CD4-positive, alpha-beta T cell (primary cell): ENCODE measurements at regions not wholly inside any gene's neighbourhood (a gene's known extent, or its start where the extent isn't known, plus 50 kb on each side); places are given as distances from the start of the nearest gene placed in this dataset.

Experiments
- ATAC-seq: fragments of 200-7000 bp; cut with Tn5 transposase; one replicate; pipeline ENCODE4 v1.10.0; 2022; ENCODE audit warnings: mild to moderate bottlenecking; ENCODE audit not compliant: poor library complexity
- CTCF ChIA-PET: fragments of 350-600 bp; sonication (Branson Sonifier 250); formaldehyde crosslinking; loops from one replicate; lab custom pipeline; 2021; ENCODE audit warnings: antibody characterized with exemption, inconsistent platforms; lab: Charles Lee
- POLR2A ChIA-PET: fragments of 350-600 bp; sonication (Branson Sonifier 250); formaldehyde crosslinking; loops from one replicate; lab custom pipeline; 2021; ENCODE audit warnings: antibody characterized with exemption, inconsistent platforms; lab: Charles Lee
- DNase-seq, 14 experiments: peaks; one replicate each; pipeline ENCODE4 v3.0.0-alpha.2; 2013 to 2020; ENCODE audit warnings: mixed read lengths in 2 of 14
- H3K27ac ChIP-seq, 2 donors: one replicate each; pipeline versions ENCODE4 v1.5.1 to v1.7.0; 2013; ENCODE audit warnings: low read length in 2 of 2, low read depth in 1 of 2, mild to moderate bottlenecking in 1 of 2
- H3K27me3 ChIP-seq, 2 experiments: 1 replicate in 1 of 2; 2 replicates in 1 of 2; pipeline versions ENCODE4 v1.6.1 to v1.7.0; 2013; ENCODE audit warnings: low read length in 2 of 2, control low read depth in 1 of 2, mild to moderate bottlenecking in 1 of 2, moderate library complexity in 1 of 2; ENCODE audit not compliant: insufficient read depth in 2 of 2, control insufficient read depth in 1 of 2
- H3K36me3 ChIP-seq: one replicate; pipeline ENCODE4 v1.6.1; 2013; ENCODE audit warnings: low read length, control low read depth; ENCODE audit not compliant: insufficient read depth
- H3K4me1 ChIP-seq: one replicate; pipeline ENCODE4 v1.6.1; 2013; ENCODE audit warnings: low read length, control low read depth; ENCODE audit not compliant: insufficient read depth
- H3K4me3 ChIP-seq: one replicate; pipeline ENCODE4 v1.5.1; 2013; ENCODE audit warnings: mild to moderate bottlenecking, low read length, moderate library complexity
- H3K9me3 ChIP-seq, 2 experiments: 1 replicate in 1 of 2; 2 replicates in 1 of 2; pipeline versions ENCODE4 v1.6.1 to v1.7.0; 2013; ENCODE audit warnings: low read length in 2 of 2, mild to moderate bottlenecking in 2 of 2, control low read depth in 1 of 2, moderate library complexity in 1 of 2; ENCODE audit not compliant: control insufficient read depth in 1 of 2, insufficient read depth in 1 of 2
- H3K27ac Mint-ChIP-seq: one replicate; pipeline ENCODE4 v1.8.0; 2020; ENCODE audit warnings: mixed read lengths
- H3K27me3 Mint-ChIP-seq: one replicate; pipeline ENCODE4 v1.8.0; 2021; ENCODE audit warnings: mixed read lengths
- H3K36me3 Mint-ChIP-seq: one replicate; pipeline ENCODE4 v1.8.0; 2021; ENCODE audit warnings: low read depth, mixed read lengths
- H3K4me1 Mint-ChIP-seq: one replicate; pipeline ENCODE4 v1.8.0; 2021; ENCODE audit warnings: low read depth, mixed read lengths
- H3K4me3 Mint-ChIP-seq: one replicate; pipeline ENCODE4 v1.8.0; 2020; ENCODE audit warnings: mild to moderate bottlenecking, mixed read lengths
- H3K9me3 Mint-ChIP-seq: one replicate; pipeline ENCODE4 v1.8.0; 2020; ENCODE audit warnings: mixed read lengths
- CTCF ChIP-seq: fragments of 200-600 bp; IDR thresholded peaks from one replicate; pipeline ENCODE4 v1.8.0; 2022; ENCODE audit warnings: antibody characterized with exemption, mild to moderate bottlenecking
- intact Hi-C, 2 experiments: fragments of 100-400 bp; cut with DNase I in 1 of 2; cut with micrococcal nuclease in 1 of 2; formaldehyde crosslinking; loops; one replicate each; pipeline versions ENCODE4 v1.15.1 to v1.9.0; 2023 to 2025; cut with DNase I, micrococcal nuclease

GRCh38 chr11:42589286-42589685 is 722.5 kb upstream of the API5 start:
- H3K9me3 Mint-ChIP-seq, result peaks cover 4% of the 10 kb centered on the region
- no peak for DNase-seq
- no peak overlapping the region for H3K4me3 ChIP-seq
- intact Hi-C loops, result no loop called here
- H3K27me3 Mint-ChIP-seq, result no peaks in the 10 kb centered on the region
- H3K4me3 Mint-ChIP-seq, result no peak overlapping the region
- H3K36me3 Mint-ChIP-seq, result no peaks in the 10 kb centered on the region
- no peak overlapping the region for H3K27ac ChIP-seq
- TF ChIP-seq CTCF, result no peak
- H3K9me3 ChIP-seq, result peaks cover 0 to 3% of the 10 kb centered on the region in 2 experiments
- CTCF ChIA-PET, result no interaction called here
- no peaks in the 10 kb centered on the region for H3K4me1 Mint-ChIP-seq
- H3K36me3 ChIP-seq, result no peaks in the 10 kb centered on the region
- no peak for ATAC-seq
- H3K4me1 ChIP-seq, result no peaks in the 10 kb centered on the region
- no peaks in the 10 kb centered on the region for H3K27me3 ChIP-seq
- POLR2A ChIA-PET, result no interaction called here
- no peak overlapping the region for H3K27ac Mint-ChIP-seq

DNA sequence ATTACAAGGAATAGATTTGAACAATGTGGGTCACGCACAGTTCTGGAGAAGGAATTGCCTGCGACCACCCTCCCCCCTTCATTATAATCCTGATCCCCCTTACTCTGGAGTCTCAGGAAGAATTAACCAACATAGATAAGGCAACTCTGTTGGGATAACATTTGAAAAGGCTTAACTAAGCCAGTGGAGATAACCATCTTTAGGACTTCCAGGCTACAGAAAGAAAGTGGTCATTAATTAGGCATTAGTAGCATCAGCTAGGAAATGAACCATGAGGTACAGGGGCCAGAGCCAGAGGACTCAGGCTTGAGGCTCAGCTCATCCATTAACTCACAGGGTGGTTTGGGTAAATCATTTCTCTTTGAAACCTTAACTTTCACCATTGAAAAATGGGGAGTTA is 720.0 kb upstream of the API5 start:
- ChIA-PET CTCF (no interaction called here), POLR2A (no interaction called here)
- Mint-ChIP-seq H3K4me3 (no peak overlapping the region), H3K27me3 (no peaks in the 10 kb centered on the region), H3K9me3 (peaks cover 4% of the 10 kb centered on the region), H3K4me1 (no peaks in the 10 kb centered on the region), H3K27ac (no peak overlapping the region), H3K36me3 (no peaks in the 10 kb centered on the region)
- Histone ChIP-seq H3K36me3 (no peaks in the 10 kb centered on the region), H3K4me1 (no peaks in the 10 kb centered on the region), H3K4me3 (no peak overlapping the region), H3K27me3 (no peaks in the 10 kb centered on the region), H3K27ac (no peak overlapping the region), H3K9me3 (peaks cover 0 to 3% of the 10 kb centered on the region in 2 experiments)
- DNase-seq (no peak), ATAC-seq (no peak)
- TF ChIP-seq CTCF, result no peak
- intact Hi-C loops, result no loop called here

DNA sequence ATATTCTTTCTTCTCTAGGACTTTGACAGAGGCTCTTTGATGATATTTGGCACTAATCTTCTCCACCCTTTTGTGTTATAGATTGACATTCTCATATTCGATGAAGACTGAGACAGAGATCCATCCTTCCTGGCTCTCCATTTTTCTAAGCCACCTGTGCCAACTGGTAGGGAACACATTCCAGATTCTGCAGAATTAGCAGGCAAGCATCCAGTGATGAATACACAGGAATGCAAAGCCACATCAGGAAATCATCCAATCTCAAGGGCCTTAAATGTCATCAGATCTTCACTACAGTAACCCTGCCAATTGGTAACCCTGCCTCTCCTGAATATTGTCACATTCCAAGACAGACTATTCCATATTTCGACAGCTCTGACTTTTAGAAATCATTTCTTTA is 718.4 kb upstream of the API5 start:
- DNase-seq, result no peak
- POLR2A ChIA-PET, result no interaction called here
- H3K4me1 ChIP-seq, result no peaks in the 10 kb centered on the region
- no peak overlapping the region for H3K4me3 ChIP-seq
- no peaks in the 10 kb centered on the region for H3K27me3 ChIP-seq
- Mint-ChIP-seq H3K9me3 (peaks cover 4% of the 10 kb centered on the region), H3K36me3 (no peaks in the 10 kb centered on the region), H3K27ac (no peak overlapping the region), H3K4me1 (no peaks in the 10 kb centered on the region), H3K27me3 (no peaks in the 10 kb centered on the region), H3K4me3 (no peak overlapping the region)
- intact Hi-C loops, result no loop called here
- no peak for ATAC-seq
- TF ChIP-seq CTCF, result no peak
- peaks cover 0 to 3% of the 10 kb centered on the region in 2 experiments for H3K9me3 ChIP-seq
- no peak overlapping the region for H3K27ac ChIP-seq
- H3K36me3 ChIP-seq, result no peaks in the 10 kb centered on the region
- CTCF ChIA-PET, result no interaction called here
